GM18870 (cell line): ENCODE measurements at regions not wholly inside any gene's neighbourhood (a gene's known extent, or its start where the extent isn't known, plus 50 kb on each side); places are given as distances from the start of the nearest gene placed in this dataset.

Experiments used
- ATAC-seq: cut with Tn5 transposase; IDR thresholded peaks from one replicate; pipeline ENCODE4 v1.9.1; 2021; ENCODE audit warnings: moderate library complexity; ENCODE audit not compliant: unreplicated experiment

GRCh38 chr9:16328349-16328748, 542.1 kb downstream of the BNC2 start:
- ATAC-seq = no peak

GRCh38 chr9:16329671-16330113, 540.8 kb downstream of the BNC2 start:
- no peak for ATAC-seq

GRCh38 chr9:16331031-16331430, 539.4 kb downstream of the BNC2 start:
- ATAC-seq = no peak

- ATAC-seq = no peak
Measured at GRCh38 chr9:16331527-16331926, 538.9 kb downstream of the BNC2 start.

GRCh38 chr9:16333691-16334090, 536.8 kb downstream of the BNC2 start:
- ATAC-seq = no peak

GRCh38 chr9:16335788-16336580, 534.5 kb downstream of the BNC2 start:
- ATAC-seq = no peak

GRCh38 chr9:16336833-16337232, 533.6 kb downstream of the BNC2 start:
- no peak for ATAC-seq

GRCh38 chr9:16337322-16338029, 533.0 kb downstream of the BNC2 start:
- no peak for ATAC-seq

GRCh38 chr9:16341177-16341576, 529.3 kb downstream of the BNC2 start:
- ATAC-seq = no peak

GRCh38 chr9:16342246-16343020, 528.0 kb downstream of the BNC2 start:
- ATAC-seq = no peak

- no peak for ATAC-seq
Measured at GRCh38 chr9:16343249-16344237, 526.9 kb downstream of the BNC2 start.

- no peak for ATAC-seq
Measured at GRCh38 chr9:16344343-16344742, 526.1 kb downstream of the BNC2 start.

GRCh38 chr9:16345902-16346301, 524.6 kb downstream of the BNC2 start:
- ATAC-seq = no peak

- ATAC-seq = no peak
Measured at GRCh38 chr9:16347886-16348285, 522.6 kb downstream of the BNC2 start.

- ATAC-seq = no peak
Measured at GRCh38 chr9:16348531-16348930, 521.9 kb downstream of the BNC2 start.

GRCh38 chr9:16352251-16352650, 518.2 kb downstream of the BNC2 start:
- ATAC-seq = no peak

GRCh38 chr9:16352791-16353401, 517.6 kb downstream of the BNC2 start:
- no peak for ATAC-seq

- ATAC-seq = no peak
Measured at GRCh38 chr9:16356196-16356765, 514.2 kb downstream of the BNC2 start.

- ATAC-seq = no peak
Measured at GRCh38 chr9:16357828-16358227, 512.6 kb downstream of the BNC2 start.

GRCh38 chr9:16358751-16359150, 511.7 kb downstream of the BNC2 start:
- no peak for ATAC-seq
